K562 (cell line): ENCODE measurements at regions not wholly inside any gene's neighbourhood (a gene's known extent, or its start where the extent isn't known, plus 50 kb on each side); places are given as distances from the start of the nearest gene placed in this dataset.

Experiments used
- ATAC-seq: fragments of 200-7000 bp; cut with Tn5 transposase; 3 replicates; pipeline ENCODE4 v1.9.1; 2020; ENCODE audit warnings: moderate library complexity
- BruUV-seq: library from RNA; stranded (reverse); fragments of 400-500 nt; replicated peaks from 2 replicates; lab custom pipeline; 2021; lab: Mats Ljungman, UMichigan
- CTCF ChIA-PET: fragments of 300-600 bp; formaldehyde crosslinking; extraction: SDS; loops from one replicate; lab custom pipeline; 2021; ENCODE audit warnings: low intra/inter-chr PET ratio; lab: Yijun Ruan, JAX
- POLR2A ChIA-PET: fragments of 300-600, 350-650 bp; sonication (Branson Sonifier 250); formaldehyde crosslinking; extraction: SDS; loops from one replicate; lab custom pipeline; 2021; ENCODE audit warnings: antibody characterized with exemption, inconsistent platforms; lab: Yijun Ruan, JAX
- DNase-seq, 4 experiments: peaks; one replicate each; pipeline versions ENCODE4 v3.0.0 to v3.0.0-alpha.2; 2011 to 2018; ENCODE audit warnings: low spot score in 3 of 4, mixed read lengths in 3 of 4; ENCODE audit errors: extremely low read depth in 1 of 4
- FAIRE-seq: peaks from 2 replicates; lab custom pipeline; 2011; peaks lifted over from hg19 to GRCh38; lab: Jason Lieb, UNC
- H2AFZ ChIP-seq: 2 replicates; pipeline ENCODE4 v1.6.0; 2011; ENCODE audit warnings: low read depth, low read length, control low read depth, inconsistent platforms
- H3K27ac ChIP-seq: fragments of 200-600 bp; 3 replicates; pipeline ENCODE4 v1.8.0; 2011; ENCODE audit warnings: low read depth, mild to moderate bottlenecking, control low read depth, inconsistent platforms, low read length, moderate library complexity, mixed read lengths; ENCODE audit errors: extremely low read depth
- H3K27me3 ChIP-seq, 2 experiments: fragments of 300-600 bp in 1 of 2; 2 replicates in 1 of 2; 3 replicates in 1 of 2; pipeline versions ENCODE4 v1.6.0 to v1.8.0; 2011; ENCODE audit warnings: inconsistent platforms in 2 of 2, low read length in 2 of 2, mild to moderate bottlenecking in 1 of 2, mixed read lengths in 1 of 2, moderate library complexity in 1 of 2; ENCODE audit not compliant: control insufficient read depth in 2 of 2, insufficient read depth in 2 of 2
- H3K36me3 ChIP-seq: fragments of 300-600 bp; 3 replicates; pipeline ENCODE4 v1.8.0; 2011; ENCODE audit warnings: mild to moderate bottlenecking, low read length, inconsistent platforms; ENCODE audit not compliant: control insufficient read depth, insufficient read depth
- H3K4me1 ChIP-seq, 2 experiments: fragments of 200-600 bp in 1 of 2; replicated peaks in 1 of 2; 2 replicates in 1 of 2; 3 replicates in 1 of 2; pipeline versions ENCODE4 v1.5.1 to v1.8.0; 2011; ENCODE audit warnings: inconsistent platforms in 2 of 2, low read length in 2 of 2, mild to moderate bottlenecking in 1 of 2, mixed read lengths in 1 of 2, moderate library complexity in 1 of 2; ENCODE audit not compliant: control insufficient read depth in 2 of 2, insufficient read depth in 2 of 2
- H3K4me2 ChIP-seq: 2 replicates; pipeline ENCODE4 v1.6.1; 2011; ENCODE audit warnings: low read length, control low read depth, inconsistent platforms, mixed read lengths; ENCODE audit not compliant: insufficient read depth
- H3K4me3 ChIP-seq: fragments of 200-600 bp; sonication (generic), shearing (Covaris generic); 2 replicates; pipeline ENCODE4 v1.5.1; 2016; ENCODE audit warnings: control low read depth, inconsistent platforms
- H3K79me2 ChIP-seq: fragments of 200-600 bp; 3 replicates; pipeline ENCODE4 v1.8.0; 2011; ENCODE audit warnings: low read length, inconsistent platforms; ENCODE audit not compliant: control insufficient read depth, insufficient read depth
- H3K9ac ChIP-seq, 2 experiments: 2 replicates each; pipeline versions ENCODE4 v1.6.0 to v1.6.1; 2011; ENCODE audit warnings: low read depth in 2 of 2, low read length in 2 of 2, control low read depth in 1 of 2, inconsistent platforms in 1 of 2, mild to moderate bottlenecking in 1 of 2, mixed read lengths in 1 of 2; ENCODE audit not compliant: insufficient read depth in 1 of 2
- H3K9me1 ChIP-seq: one replicate; pipeline ENCODE4 v1.6.0; 2011; ENCODE audit warnings: inconsistent platforms, mild to moderate bottlenecking, low read length, moderate library complexity; ENCODE audit not compliant: control insufficient read depth, insufficient read depth
- H3K9me3 ChIP-seq: replicated peaks from 2 replicates; pipeline ENCODE4 v1.5.1; 2011; ENCODE audit warnings: low read depth, low read length, inconsistent platforms; ENCODE audit not compliant: control insufficient read depth, insufficient read depth
- H4K20me1 ChIP-seq: replicated peaks from 2 replicates; pipeline ENCODE4 v1.6.1; 2011; ENCODE audit warnings: low read length, inconsistent platforms, mixed read lengths; ENCODE audit not compliant: control insufficient read depth, insufficient read depth
- C11orf30 ChIP-seq: fragments of 450-650 bp; IDR thresholded peaks from 2 replicates; pipeline ENCODE4 v1.6.1; 2016; ENCODE audit warnings: low read depth, mild to moderate bottlenecking
- E2F5 ChIP-seq: sonication (generic); formaldehyde crosslinking; IDR thresholded peaks from 2 replicates; pipeline ENCODE4 v1.8.0; 2022; ENCODE audit warnings: mild to moderate bottlenecking, missing genetic modification reagents
- MAFF ChIP-seq: IDR thresholded peaks from 2 replicates; pipeline ENCODE4 v1.6.1; 2012; ENCODE audit warnings: low read length, improper control_type of control experiment
- MAFG ChIP-seq: fragments of 450-650 bp; conservative IDR thresholded peaks from 2 replicates; pipeline ENCODE4 v1.6.1; 2016; ENCODE audit warnings: missing genetic modification characterization, missing compliant biosample characterization
- MAFK ChIP-seq: IDR thresholded peaks from 2 replicates; pipeline ENCODE4 v1.6.1; 2011; ENCODE audit warnings: low read length, improper control_type of control experiment
- SMARCA4 ChIP-seq: fragments of 450-650 bp; IDR thresholded peaks from 2 replicates; pipeline ENCODE4 v1.6.1; 2016
- TFE3 ChIP-seq: fragments of 450-650 bp; formaldehyde crosslinking; IDR thresholded peaks from 2 replicates; pipeline ENCODE4 v1.4.0; 2020; ENCODE audit warnings: mild to moderate bottlenecking, mixed read lengths
- ZNF316 ChIP-seq: fragments of 450-650 bp; IDR thresholded peaks from 2 replicates; pipeline ENCODE4 v1.6.1; 2016
- WGBS: fragments of 100-300 bp; shearing (Covaris generic); methylation state at CpG from one replicate; pipeline ENCODE4 v1.1.6; 2016; ENCODE audit warnings: low coverage, mixed read lengths; ENCODE audit not compliant: insufficient coverage; ENCODE audit errors: missing lambda C conversion rate; 5-methylcytosine and 5-hydroxymethylcytosine counted together
- in situ Hi-C: fragments of 300-500 bp; cut with MboI; formaldehyde crosslinking; loops from 4 replicates; pipeline ENCODE4 v1.15.0; 2018; ENCODE audit warnings: inconsistent platforms, mixed read lengths
- intact Hi-C: fragments of 100-400 bp; cut with micrococcal nuclease; formaldehyde crosslinking; loops from 2 replicates; pipeline ENCODE4 v1.14.2; 2022

DNA sequence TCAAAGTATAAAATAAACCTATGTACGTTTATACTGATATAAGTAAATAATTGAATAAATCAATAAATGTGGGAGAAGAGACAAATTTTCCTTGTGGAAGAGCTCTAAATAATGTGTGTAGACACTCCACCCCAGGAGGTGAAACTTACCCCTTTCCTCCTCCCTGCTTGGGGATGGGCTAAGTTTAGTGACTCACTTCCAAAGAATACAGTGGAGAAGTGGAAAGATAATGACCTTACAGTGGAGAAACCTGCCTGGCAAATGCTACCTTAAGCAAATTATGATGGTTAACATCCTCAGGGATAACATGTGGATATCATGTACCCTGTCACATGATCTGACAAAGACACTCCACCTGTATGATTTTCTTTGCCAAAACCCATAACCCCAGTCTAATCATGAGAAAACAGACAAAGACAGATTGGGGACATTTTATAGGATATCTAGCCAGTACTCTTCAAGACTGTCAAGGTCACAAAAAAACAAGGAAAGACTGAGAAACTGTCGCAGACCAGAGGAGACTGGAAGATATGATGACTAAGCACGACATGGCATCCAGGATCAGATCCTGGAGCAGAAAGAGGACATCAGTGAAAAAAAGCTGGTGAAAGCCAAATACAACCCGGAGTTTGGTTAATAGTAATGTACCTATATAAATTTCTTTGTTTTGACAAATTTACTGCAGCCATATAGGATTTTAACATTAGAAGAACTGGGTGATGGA lies 195.5 kb upstream of the PRDM1 start:
- Histone ChIP-seq H3K9me1 (no peaks in the 10 kb centered on the region), H3K9ac (no peak overlapping the region), H3K4me1 (peaks cover 0 to 4% of the 10 kb centered on the region in 2 experiments; a peak in 3 of 5 replicates), H3K79me2 (no peaks in the 10 kb centered on the region), H4K20me1 (no peaks in the 10 kb centered on the region), H3K27me3 (0 out of 5 replicates have a peak, but pooled peaks cover 0 to under 1% of the 10 kb centered on the region in 2 experiments), H3K27ac (no peak overlapping the region), H3K4me2 (no peak overlapping the region), H2AFZ (no peak overlapping the region), H3K9me3 (no peaks in the 10 kb centered on the region), H3K4me3 (no peak overlapping the region), H3K36me3 (no peaks in the 10 kb centered on the region)
- in situ Hi-C loops (no loop called here), intact Hi-C loops (no loop called here)
- no peak for FAIRE-seq
- no peak for DNase-seq
- no peak for ATAC-seq
- no peak for TF ChIP-seq E2F5 (CRISPR knock-in tag)
- TF ChIP-seq MAFF = peak; percentile 45; the same call in 1 of the 2 replicates
- TF ChIP-seq TFE3 (CRISPR knock-in tag) = peak; percentile 56
- TF ChIP-seq MAFK = peak; percentile 33; the same call in 1 of the 2 replicates
- peak; percentile 75 for TF ChIP-seq MAFG (tag)
- TF ChIP-seq C11orf30 = peak; percentile 80
- no peak for TF ChIP-seq SMARCA4
- TF ChIP-seq ZNF316 = peak; percentile 84
- CTCF ChIA-PET = no interaction called here
- BruUV-seq = no TSS peak
- POLR2A ChIA-PET = interaction anchor here (0.6 kb wide), 1 partner anchor 9 kb away, joined by 3 read pairs; no protein-coding TSS in a partner anchor
- WGBS = 3% methylated on average over 4 of the region's 4 CpGs
